Fibroblast of lung (primary cell): ENCODE measurements at regions not wholly inside any gene's neighbourhood (a gene's known extent, or its start where the extent isn't known, plus 50 kb on each side); places are given as distances from the start of the nearest gene placed in this dataset.

Source experiments
- CTCF ChIP-seq, 2 donors: IDR thresholded peaks in 1 of 2; conservative IDR thresholded peaks in 1 of 2; 1 replicate in 1 of 2; 2 replicates in 1 of 2; pipeline ENCODE4 v1.5.1; 2011 to 2012; ENCODE audit warnings: low read length in 2 of 2, control low read depth in 1 of 2, inconsistent platforms in 1 of 2, low read depth in 1 of 2, mild to moderate bottlenecking in 1 of 2
- EZH2 ChIP-seq: IDR thresholded peaks from 2 replicates; pipeline ENCODE4 v1.5.1; 2012; ENCODE audit warnings: low read length, control low read depth, mild to moderate bottlenecking; ENCODE audit errors: missing control alignments

DNA sequence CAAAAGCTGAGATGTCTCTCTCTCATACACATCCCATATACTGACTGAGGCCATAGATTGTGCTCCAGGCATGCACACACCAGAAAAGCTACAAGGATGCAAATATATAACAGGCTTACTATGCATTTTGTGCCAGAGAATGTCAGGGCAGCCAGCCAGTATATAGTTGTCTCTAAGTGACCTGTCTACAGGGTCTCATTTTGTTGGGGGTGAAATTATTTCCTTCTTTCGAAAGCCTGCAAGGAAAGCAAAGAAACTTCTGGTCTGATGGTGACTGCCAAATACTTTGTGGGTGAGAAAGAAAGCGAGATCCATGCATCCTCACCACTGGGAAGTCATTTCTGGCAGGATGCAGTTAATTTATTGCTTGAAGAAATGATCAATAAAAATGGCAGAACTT is 70.2 kb downstream of the CDCA7 start:
- TF ChIP-seq CTCF (conservative IDR thresholded peaks at IDR 0.05 in 1 of 2, IDR thresholded peaks at IDR 0.05 in 1 of 2; ENCODE audit: low read depth in 1 of 2, low read length in 2 of 2) (no peak), EZH2 (no peak)
